ENCODE measurements at regions not wholly inside any gene's neighbourhood (a gene's known extent, or its start where the extent isn't known, plus 50 kb on each side); places are given as distances from the start of the nearest gene placed in this dataset.

GRCh38 chr10:45059632-45060031 lies 58.9 kb downstream of the ZNF22 start:
- H3K27me3 ChIP-seq (ENCODE audit: control insufficient read depth, extremely low read depth, insufficient read depth, low read length) = no peaks in the 10 kb centered on the region
- H3K9me1 ChIP-seq (ENCODE audit: control insufficient read depth, extremely low read depth, insufficient read depth, low read length) = no peaks in the 10 kb centered on the region
- dilution Hi-C loops (cut with MboI; ENCODE audit: extremely low pct_ligation_motif_present, low sequenced_read_pairs) = no loop called here
- no peak overlapping the region for H3K4me2 ChIP-seq (ENCODE audit: control insufficient read depth, extremely low read depth, insufficient read depth, low read depth, low read length)
- H3K4me3 ChIP-seq (ENCODE audit: control insufficient read depth in 2 of 3, extremely low read depth in 1 of 3, insufficient read depth in 2 of 3, low read depth in 1 of 3, low read length in 3 of 3) = no peak overlapping the region
- DNase-seq (ENCODE audit: low read depth, low spot score) (no peak), FAIRE-seq (no peak)
- no peaks in the 10 kb centered on the region for H3K36me3 ChIP-seq (ENCODE audit: control insufficient read depth in 2 of 2, extremely low read depth in 1 of 2, insufficient read depth in 2 of 2, low read length in 2 of 2)
- H3K27ac ChIP-seq (ENCODE audit: control insufficient read depth, insufficient read depth, low read length) = no peak overlapping the region
- H3K9me3 ChIP-seq (ENCODE audit: control insufficient read depth, low read depth, low read length) = no peaks in the 10 kb centered on the region
- H4K20me1 ChIP-seq (ENCODE audit: control insufficient read depth, extremely low read depth, insufficient read depth, low read length) = no peaks in the 10 kb centered on the region
- H3K79me2 ChIP-seq (ENCODE audit: control insufficient read depth, insufficient read depth, low read length) = no peaks in the 10 kb centered on the region
- H2AFZ ChIP-seq (ENCODE audit: control insufficient read depth, low read length) = no peak overlapping the region
- H3K4me1 ChIP-seq (ENCODE audit: control insufficient read depth, extremely low read depth, insufficient read depth, low read length) = peaks cover 29% of the 10 kb centered on the region
- no peak overlapping the region for H3K9ac ChIP-seq (ENCODE audit: control insufficient read depth, extremely low read depth, insufficient read depth, low read length)
- TF ChIP-seq CTCF (optimal IDR thresholded peaks at IDR 0.05 in 1 of 3, IDR thresholded peaks at IDR 0.05 in 1 of 3, conservative IDR thresholded peaks at IDR 0.05 in 1 of 3; ENCODE audit: extremely low read depth in 1 of 3, insufficient read depth in 2 of 3, low read length in 3 of 3) = no peak
- no peak for TF ChIP-seq EZH2 (IDR thresholded peaks at IDR 0.05; ENCODE audit: low read length)

GRCh38 chr10:45061982-45062381 lies 61.3 kb downstream of the ZNF22 start:
- peak overlapping the region; percentile 42 for H3K27ac ChIP-seq (ENCODE audit: control insufficient read depth, insufficient read depth, low read length)
- peak; percentile 45 for DNase-seq (ENCODE audit: low read depth, low spot score)
- FAIRE-seq = peak; percentile 99

More at GRCh38 chr10:45061982-45062381, 61.3 kb downstream of the ZNF22 start:
- no peaks in the 10 kb centered on the region for H4K20me1 ChIP-seq (ENCODE audit: control insufficient read depth, extremely low read depth, insufficient read depth, low read length)
- no peaks in the 10 kb centered on the region for H3K36me3 ChIP-seq (ENCODE audit: control insufficient read depth in 2 of 2, extremely low read depth in 1 of 2, insufficient read depth in 2 of 2, low read length in 2 of 2)
- no peak for TF ChIP-seq EZH2 (IDR thresholded peaks at IDR 0.05; ENCODE audit: low read length)
- TF ChIP-seq CTCF (optimal IDR thresholded peaks at IDR 0.05 in 1 of 3, IDR thresholded peaks at IDR 0.05 in 1 of 3, conservative IDR thresholded peaks at IDR 0.05 in 1 of 3; ENCODE audit: extremely low read depth in 1 of 3, insufficient read depth in 2 of 3, low read length in 3 of 3) = no peak
- H3K9me3 ChIP-seq (ENCODE audit: control insufficient read depth, low read depth, low read length) = no peaks in the 10 kb centered on the region
- no peaks in the 10 kb centered on the region for H3K9me1 ChIP-seq (ENCODE audit: control insufficient read depth, extremely low read depth, insufficient read depth, low read length)
- no peaks in the 10 kb centered on the region for H3K79me2 ChIP-seq (ENCODE audit: control insufficient read depth, insufficient read depth, low read length)
- dilution Hi-C loops (cut with MboI; ENCODE audit: extremely low pct_ligation_motif_present, low sequenced_read_pairs) = no loop called here
- peak overlapping the region; percentile 39 for H3K4me2 ChIP-seq (ENCODE audit: control insufficient read depth, extremely low read depth, insufficient read depth, low read depth, low read length)
- no peaks in the 10 kb centered on the region for H3K27me3 ChIP-seq (ENCODE audit: control insufficient read depth, extremely low read depth, insufficient read depth, low read length)
- no peak overlapping the region for H3K4me3 ChIP-seq (ENCODE audit: control insufficient read depth in 2 of 3, extremely low read depth in 1 of 3, insufficient read depth in 2 of 3, low read depth in 1 of 3, low read length in 3 of 3)
- H3K4me1 ChIP-seq (ENCODE audit: control insufficient read depth, extremely low read depth, insufficient read depth, low read length) = peaks cover 29% of the 10 kb centered on the region
- H3K9ac ChIP-seq (ENCODE audit: control insufficient read depth, extremely low read depth, insufficient read depth, low read length) = no peak overlapping the region
- peak overlapping the region; percentile 86 for H2AFZ ChIP-seq (ENCODE audit: control insufficient read depth, low read length)

All from keratinocyte (primary cell).